A549 (cell line): ENCODE measurements at regions not wholly inside any gene's neighbourhood (a gene's known extent, or its start where the extent isn't known, plus 50 kb on each side); places are given as distances from the start of the nearest gene placed in this dataset.

Experiments used
- ATAC-seq, 2 experiments: fragments of 200-7000 bp in 1 of 2; fragments of >200 bp in 1 of 2; cut with Nextera tagmentation in 1 of 2; cut with Tn5 transposase in 1 of 2; 3 replicates each; pipeline versions ENCODE4 v1.8.0 to v1.9.1; 2018 to 2020; ENCODE audit warnings: mild to moderate bottlenecking in 1 of 2, moderate library complexity in 1 of 2
- CTCF ChIA-PET: fragments of 300-600 bp; sonication (Branson Sonifier 250); formaldehyde crosslinking; extraction: SDS; loops from one replicate; lab custom pipeline; 2021; ENCODE audit warnings: antibody characterized with exemption, inconsistent platforms; lab: Yijun Ruan, JAX
- POLR2A ChIA-PET: fragments of 350-600 bp; formaldehyde crosslinking; extraction: SDS; loops from one replicate; lab custom pipeline; 2021; ENCODE audit warnings: antibody characterized with exemption, inconsistent platforms; lab: Yijun Ruan, JAX
- DNase-seq, 2 experiments: peaks; one replicate each; pipeline versions ENCODE4 v3.0.0 to v3.0.0-alpha.2; 2011 to 2016; ENCODE audit warnings: low read depth in 1 of 2, low spot score in 1 of 2
- FAIRE-seq: peaks from 2 replicates; lab custom pipeline; 2011; peaks lifted over from hg19 to GRCh38; lab: Jason Lieb, UNC
- H3K27ac ChIP-seq, 2 experiments: fragments of >200 bp; sonication (Bioruptor Twin); formaldehyde crosslinking; 3 replicates each; pipeline ENCODE4 v1.5.1; 2016 to 2017
- H3K4me1 ChIP-seq: fragments of >200 bp; sonication (Bioruptor Twin); formaldehyde crosslinking; 3 replicates; pipeline ENCODE4 v1.6.1; 2016
- H3K4me2 ChIP-seq: fragments of >200 bp; sonication (Bioruptor Twin); formaldehyde crosslinking; 3 replicates; pipeline ENCODE4 v1.6.1; 2016
- H3K4me3 ChIP-seq: fragments of >200 bp; sonication (Bioruptor Twin); formaldehyde crosslinking; 3 replicates; pipeline ENCODE4 v1.5.1; 2016
- H3K9me3 ChIP-seq: fragments of >200 bp; sonication (Bioruptor Twin); formaldehyde crosslinking; 3 replicates; pipeline ENCODE4 v1.6.1; 2016
- BCL3 ChIP-seq: fragments of >200 bp; sonication (Bioruptor Twin); formaldehyde crosslinking; IDR thresholded peaks from 3 replicates; pipeline ENCODE4 v1.6.1; 2016
- E2F6 ChIP-seq: IDR thresholded peaks from 2 replicates; pipeline ENCODE4 v1.6.1; 2012; ENCODE audit warnings: low read depth, borderline replicate concordance
- EHF ChIP-seq: fragments of 250-450 bp; sonication (Bioruptor Pico); IDR thresholded peaks from 2 replicates; pipeline ENCODE4 v1.5.0; 2020; ENCODE audit warnings: mild to moderate bottlenecking
- EHMT2 ChIP-seq: fragments of 200-600 bp; sonication (generic); IDR thresholded peaks from 2 replicates; pipeline ENCODE4 v1.6.1; 2016; ENCODE audit warnings: antibody characterized with exemption, low read depth, mild to moderate bottlenecking, moderate library complexity
- EP300 ChIP-seq, 2 experiments: fragments of >200 bp; sonication (Bioruptor Twin); formaldehyde crosslinking; IDR thresholded peaks; 2 replicates in 1 of 2; 3 replicates in 1 of 2; pipeline ENCODE4 v1.6.1; 2016 to 2017
- ESRRA ChIP-seq: fragments of 150-350 bp; IDR thresholded peaks from 2 replicates; pipeline ENCODE4 v1.6.1; 2014; ENCODE audit warnings: mild to moderate bottlenecking, low read length, borderline replicate concordance
- GATA3 ChIP-seq: IDR thresholded peaks from 2 replicates; pipeline ENCODE4 v1.6.1; 2012; ENCODE audit warnings: borderline replicate concordance
- HDAC2 ChIP-seq: fragments of 200-600 bp; sonication (generic); IDR thresholded peaks from 2 replicates; pipeline ENCODE4 v1.6.1; 2016
- HEYL ChIP-seq: fragments of 250-450 bp; sonication (Bioruptor Pico); IDR thresholded peaks from 2 replicates; pipeline ENCODE4 v1.8.0; 2021; ENCODE audit warnings: mild to moderate bottlenecking, moderate library complexity
- HOXA7 ChIP-seq: fragments of 250-450 bp; sonication (Bioruptor Pico); IDR thresholded peaks from 2 replicates; pipeline ENCODE4 v1.5.0; 2020; ENCODE audit warnings: mild to moderate bottlenecking, moderate library complexity
- HOXB5 ChIP-seq: fragments of 250-450 bp; sonication (Bioruptor Pico); IDR thresholded peaks from 2 replicates; pipeline ENCODE4 v1.5.0; 2020; ENCODE audit warnings: mild to moderate bottlenecking, moderate library complexity
- JUNB ChIP-seq: fragments of >200 bp; sonication (Bioruptor Twin); formaldehyde crosslinking; IDR thresholded peaks from 2 replicates; pipeline ENCODE4 v1.6.1; 2016
- KDM1A ChIP-seq: fragments of 200-600 bp; sonication (generic); IDR thresholded peaks from 2 replicates; pipeline ENCODE4 v1.6.1; 2016; ENCODE audit warnings: low read depth, mild to moderate bottlenecking
- KDM5A ChIP-seq: fragments of 200-600 bp; sonication (generic); IDR thresholded peaks from 2 replicates; pipeline ENCODE4 v1.6.1; 2016; ENCODE audit warnings: antibody characterized with exemption, mild to moderate bottlenecking
- MAFK ChIP-seq: fragments of 450-650 bp; IDR thresholded peaks from 2 replicates; pipeline ENCODE4 v1.6.1; 2014; ENCODE audit not compliant: partially characterized antibody
- MYC ChIP-seq: IDR thresholded peaks from 2 replicates; pipeline ENCODE4 v1.6.1; 2012; ENCODE audit warnings: mild to moderate bottlenecking, inconsistent platforms, low read length, improper control_type of control experiment, borderline replicate concordance
- NPAS2 ChIP-seq: fragments of 250-450 bp; sonication (Bioruptor Pico); IDR thresholded peaks from 2 replicates; pipeline ENCODE4 v1.8.0; 2022; ENCODE audit warnings: mild to moderate bottlenecking, moderate library complexity, borderline replicate concordance
- PBX3 ChIP-seq: IDR thresholded peaks from 2 replicates; pipeline ENCODE4 v1.6.1; 2012
- PHF8 ChIP-seq: fragments of 200-600 bp; sonication (generic); IDR thresholded peaks from 2 replicates; pipeline ENCODE4 v1.6.1; 2016; ENCODE audit warnings: low read depth, mild to moderate bottlenecking, antibody characterized with exemption, moderate library complexity, borderline replicate concordance
- POLR2A ChIP-seq: IDR thresholded peaks from 2 replicates; pipeline ENCODE4 v1.6.1; 2012; ENCODE audit warnings: mild to moderate bottlenecking, low read length
- SMC3 ChIP-seq: fragments of >200 bp; sonication (Bioruptor Twin); formaldehyde crosslinking; IDR thresholded peaks from 3 replicates; pipeline ENCODE4 v1.6.1; 2018; ENCODE audit warnings: inconsistent platforms
- SREBF2 ChIP-seq: fragments of 450-650 bp; IDR thresholded peaks from 2 replicates; pipeline ENCODE4 v1.6.1; 2014; ENCODE audit warnings: mild to moderate bottlenecking, moderate library complexity
- ZC3H11A ChIP-seq: fragments of 450-650 bp; IDR thresholded peaks from 2 replicates; pipeline ENCODE4 v1.6.1; 2014; ENCODE audit warnings: antibody characterized with exemption, mild to moderate bottlenecking
- ZSCAN20 ChIP-seq: fragments of 250-450 bp; sonication (Bioruptor Pico); IDR thresholded peaks from 2 replicates; pipeline ENCODE4 v1.8.0; 2022; ENCODE audit warnings: mild to moderate bottlenecking, moderate library complexity
- WGBS: methylation state at CpG from one replicate; pipeline ENCODE4 v1.1.6; 2017; ENCODE audit errors: missing lambda C conversion rate; 5-methylcytosine and 5-hydroxymethylcytosine counted together

- no peak overlapping the region for H3K4me3 ChIP-seq
- ChIA-PET CTCF (no interaction called here), POLR2A (no interaction called here)
- WGBS: 27% methylated on average over 6 of the region's 6 CpGs
- H3K4me2 ChIP-seq: no peak overlapping the region
- no peaks in the 10 kb centered on the region for H3K4me1 ChIP-seq
- no peak for FAIRE-seq
- no peaks in the 10 kb centered on the region for H3K9me3 ChIP-seq
- DNase-seq: no peak
- no peak for TF ChIP-seq PBX3
- no peak for TF ChIP-seq E2F6
- no peak for TF ChIP-seq HDAC2
- TF ChIP-seq ZC3H11A: no peak
- TF ChIP-seq BCL3: no peak
- no peak for TF ChIP-seq KDM5A
- no peak overlapping the region for H3K27ac ChIP-seq
- ATAC-seq: no peak
Observed at GRCh38 chr4:187181054-187181453, 457.4 kb upstream of the FAT1 start.

- no peak for DNase-seq
Observed at GRCh38 chr4:187183346-187183745, 459.7 kb upstream of the FAT1 start.

GRCh38 chr4:187183826-187184225, 460.2 kb upstream of the FAT1 start:
- 46% methylated on average over 2 of the region's 2 CpGs for WGBS
- TF ChIP-seq ESRRA (no peak), NPAS2 (no peak), MYC (no peak), BCL3 (no peak), SREBF2 (no peak), KDM5A (no peak), HEYL (no peak), MAFK (no peak), SMC3 (no peak), EHF (CRISPR knock-in tag) (no peak)
- no peak overlapping the region for H3K4me3 ChIP-seq
- POLR2A ChIA-PET: no interaction called here
- DNase-seq (no peak), ATAC-seq (no peak), FAIRE-seq (no peak)
- CTCF ChIA-PET: no interaction called here
- H3K4me1 ChIP-seq: no peaks in the 10 kb centered on the region
- H3K9me3 ChIP-seq: no peaks in the 10 kb centered on the region
- H3K27ac ChIP-seq: no peak overlapping the region
- no peak overlapping the region for H3K4me2 ChIP-seq

More at GRCh38 chr4:187183346-187183745, 459.7 kb upstream of the FAT1 start:
- ATAC-seq: no peak
- WGBS: 79% methylated on average over 9 of the region's 9 CpGs
- Histone ChIP-seq H3K9me3 (no peaks in the 10 kb centered on the region), H3K4me2 (no peak overlapping the region), H3K4me3 (no peak overlapping the region), H3K4me1 (no peaks in the 10 kb centered on the region), H3K27ac (no peak overlapping the region)
- no peak for FAIRE-seq
- ChIA-PET CTCF (no interaction called here), POLR2A (no interaction called here)
- TF ChIP-seq EHF (CRISPR knock-in tag) (no peak), KDM1A (no peak), MAFK (no peak), EHMT2 (no peak), GATA3 (no peak), SMC3 (no peak), SREBF2 (no peak), HOXB5 (CRISPR knock-in tag) (no peak), EP300 (IDR thresholded peaks at IDR 0.05) (no peak), BCL3 (no peak), PHF8 (no peak), POLR2A (no peak), ZSCAN20 (CRISPR knock-in tag) (no peak), JUNB (no peak), PBX3 (no peak), HOXA7 (CRISPR knock-in tag) (no peak)
